HG02943 (cell line): ENCODE measurements at regions not wholly inside any gene's neighbourhood (a gene's known extent, or its start where the extent isn't known, plus 50 kb on each side); places are given as distances from the start of the nearest gene placed in this dataset.
"Not testable (repeated sequence)": the region's sequence is repeated elsewhere in the genome, so short reads cannot be mapped to it uniquely, and the experiment has no call there.

ENCODE experiments used
- ATAC-seq: cut with Tn5 transposase; IDR thresholded peaks from one replicate; pipeline ENCODE4 v1.9.1; 2021; ENCODE audit warnings: mild to moderate bottlenecking, low read depth, moderate library complexity; ENCODE audit not compliant: unreplicated experiment

DNA sequence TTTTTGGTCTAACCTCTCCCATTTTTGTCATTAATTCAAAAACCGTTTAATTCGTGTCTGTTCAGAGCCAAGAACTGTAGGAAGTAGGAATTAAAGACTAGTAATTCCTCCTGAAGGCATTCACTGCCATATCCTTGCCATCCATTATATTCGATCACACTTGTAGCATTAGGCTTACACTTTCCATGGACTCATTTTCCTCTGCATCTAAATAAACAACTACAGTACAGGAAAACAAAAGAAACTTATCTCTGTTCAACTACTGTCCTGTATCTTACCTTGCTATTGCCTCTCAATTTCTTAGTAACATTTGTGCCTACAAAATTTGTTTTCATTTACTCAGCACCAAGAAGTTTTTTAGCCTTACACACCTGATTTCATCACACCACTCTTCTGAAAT is 111.6 kb upstream of the SEMA3C start:
- ATAC-seq, result no peak

DNA sequence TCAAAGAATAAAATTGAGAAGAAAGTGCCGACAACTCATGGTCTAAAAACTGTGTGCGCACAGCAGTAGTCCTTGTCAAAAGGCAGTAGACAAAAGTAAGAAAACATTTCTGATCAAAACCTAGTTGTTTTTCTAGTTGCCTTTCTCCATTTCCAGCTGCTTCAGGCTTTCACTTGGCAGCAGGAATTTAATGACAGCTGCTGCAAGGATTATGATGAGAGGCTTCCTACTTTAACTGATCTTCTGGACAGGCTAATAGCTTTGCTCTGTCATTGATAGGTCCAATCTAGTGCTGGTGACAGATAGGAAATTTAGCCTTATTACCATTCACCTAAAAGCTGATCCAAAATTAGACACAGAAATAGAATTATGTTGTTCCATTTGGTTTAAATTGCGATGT is 110.7 kb upstream of the SEMA3C start:
- ATAC-seq, result no peak

DNA sequence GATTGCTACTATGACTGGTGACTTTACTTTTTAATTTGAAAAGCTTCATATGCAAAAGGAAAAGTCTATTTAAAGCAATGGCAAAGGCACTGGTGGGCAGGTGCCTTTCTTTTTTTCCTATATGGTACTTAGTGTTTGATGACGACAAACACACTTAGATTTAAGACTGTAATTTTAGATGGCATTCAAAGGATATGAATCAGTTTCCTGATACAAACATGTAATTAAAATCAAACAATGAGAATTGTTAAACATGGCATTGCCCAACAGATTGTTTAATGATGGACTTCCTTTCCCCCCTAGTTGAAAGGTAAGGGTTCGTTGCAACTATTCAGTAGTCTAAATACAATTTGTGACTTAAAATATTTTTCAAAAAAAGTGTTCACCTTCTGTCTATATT is 106.5 kb upstream of the SEMA3C start:
- ATAC-seq, result no peak

DNA sequence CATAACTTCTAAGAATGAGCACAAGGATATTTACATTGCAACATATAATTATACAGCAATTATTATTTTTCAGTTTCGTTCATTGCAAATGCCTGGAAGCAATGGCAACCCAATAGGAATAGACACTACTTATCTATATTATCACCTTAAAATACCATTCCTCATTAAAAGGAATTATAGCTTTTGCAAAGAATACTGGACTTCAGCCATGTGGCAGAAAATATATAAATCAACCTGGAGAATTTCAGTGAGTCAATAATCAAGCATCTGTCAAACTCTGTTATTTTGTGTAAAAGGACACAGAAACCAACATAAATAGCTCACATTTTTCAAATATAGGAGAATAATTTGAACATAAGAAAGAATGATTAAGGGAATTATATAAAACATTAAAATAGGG is 96.1 kb upstream of the SEMA3C start:
- no peak for ATAC-seq

DNA sequence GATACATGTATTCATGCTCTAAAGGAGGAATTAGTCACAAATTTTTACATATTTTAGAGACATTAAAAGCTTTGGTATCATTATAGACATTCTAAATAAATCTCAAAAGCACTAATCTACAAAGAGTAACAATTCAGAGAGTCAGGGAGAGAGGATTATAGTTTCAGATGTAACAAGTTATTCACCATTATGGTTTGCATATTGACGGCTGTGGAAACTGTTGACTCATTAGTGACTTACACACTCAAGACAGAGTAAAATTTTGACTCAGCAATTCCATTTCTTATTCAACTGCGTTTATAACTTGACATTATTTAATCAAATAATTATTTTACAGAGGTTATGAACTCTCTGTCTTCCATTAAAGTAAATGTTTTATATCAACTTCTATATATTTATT is 95.4 kb upstream of the SEMA3C start:
- ATAC-seq, result no peak

DNA sequence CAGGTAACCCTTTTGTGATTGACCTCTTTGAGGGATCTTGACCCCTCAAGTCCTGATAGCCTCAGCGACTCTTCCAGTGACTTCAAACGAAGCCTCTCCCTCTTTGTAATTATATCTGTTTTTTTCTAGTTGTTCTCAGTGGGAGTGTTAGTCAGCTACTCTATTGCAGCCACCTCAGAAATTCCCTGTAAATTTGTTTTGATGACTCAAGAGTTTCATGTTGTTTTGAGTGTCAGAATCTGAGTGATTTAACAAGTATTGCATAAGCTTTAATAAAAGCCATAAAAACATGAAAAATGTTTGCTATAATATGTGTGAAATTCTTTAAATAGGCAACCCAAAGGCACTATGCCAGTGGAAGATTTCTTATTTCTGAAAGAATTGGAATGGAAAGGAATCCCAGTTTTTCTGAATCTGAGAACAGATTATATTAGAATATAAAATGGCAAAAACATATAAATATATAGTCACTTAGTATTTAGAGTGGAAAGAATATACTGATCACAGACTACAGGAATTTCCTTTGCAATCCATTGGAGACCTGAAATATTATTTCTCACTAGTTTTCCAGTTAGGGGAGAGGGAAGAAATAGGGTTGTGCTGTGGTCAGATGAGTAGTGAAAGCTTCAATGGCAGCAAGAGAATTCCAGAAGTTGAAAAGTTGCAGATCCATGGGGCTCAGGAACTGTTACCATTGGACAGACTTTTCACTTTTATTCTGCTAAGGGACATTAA is 94.4 kb upstream of the SEMA3C start:
- ATAC-seq, result no peak

DNA sequence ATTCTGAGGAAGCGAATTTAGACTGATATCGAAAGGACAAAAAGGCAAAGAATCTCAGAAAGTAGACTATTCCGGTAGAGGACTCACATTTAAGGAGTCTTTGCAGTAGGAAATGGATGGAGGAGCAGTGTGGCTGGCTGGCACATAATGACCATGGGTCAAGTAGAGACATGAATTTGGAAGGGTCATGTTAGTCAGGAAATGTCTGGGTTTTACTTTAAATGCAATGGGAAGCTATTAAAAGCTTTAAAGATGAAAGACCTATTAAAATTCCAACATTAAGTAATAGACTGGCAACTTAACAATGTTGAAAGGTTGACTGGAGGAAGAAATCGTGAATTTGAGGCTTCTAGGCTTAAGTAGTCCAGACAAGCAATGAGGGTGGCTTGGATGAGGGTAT is 90.0 kb upstream of the SEMA3C start:
- ATAC-seq, result no peak

DNA sequence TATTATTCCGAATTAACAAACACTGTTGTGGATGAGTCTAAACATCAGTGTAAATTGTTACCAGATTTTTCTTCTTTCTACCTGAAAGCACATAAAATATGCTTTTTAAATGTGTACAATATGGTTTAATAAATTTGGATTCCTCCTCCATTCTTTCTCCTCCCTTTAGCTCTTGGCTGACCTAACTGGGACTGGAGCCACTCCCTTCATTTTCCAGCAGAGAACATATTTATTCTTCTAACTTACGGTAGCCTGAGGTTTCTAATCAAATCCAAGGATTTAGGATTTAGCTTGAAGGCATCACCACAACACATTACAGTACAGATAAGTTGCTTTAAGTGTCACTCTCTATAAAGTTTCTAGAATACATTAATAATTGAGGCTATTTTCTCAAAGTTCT is 88.2 kb upstream of the SEMA3C start:
- ATAC-seq, result no peak

DNA sequence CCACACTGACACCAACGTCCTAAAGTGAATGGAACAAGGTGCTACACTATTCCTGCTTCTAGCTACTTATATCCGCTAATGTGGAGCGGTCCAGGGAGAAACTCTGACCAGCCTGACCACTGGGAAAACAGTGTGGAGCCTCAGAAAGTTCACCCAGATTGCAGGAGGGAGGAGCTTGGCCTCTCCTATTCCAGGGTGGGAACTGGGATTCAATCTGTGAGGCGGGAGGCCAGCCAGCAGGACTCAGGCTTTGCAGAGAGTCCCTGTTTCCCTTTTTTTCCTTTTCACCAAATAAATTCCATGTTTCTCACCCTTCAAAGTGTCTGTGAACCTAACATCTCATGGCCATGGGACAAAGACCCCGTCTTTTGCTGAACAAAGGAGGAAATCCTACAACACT is 86.4 kb upstream of the SEMA3C start:
- no peak for ATAC-seq

DNA sequence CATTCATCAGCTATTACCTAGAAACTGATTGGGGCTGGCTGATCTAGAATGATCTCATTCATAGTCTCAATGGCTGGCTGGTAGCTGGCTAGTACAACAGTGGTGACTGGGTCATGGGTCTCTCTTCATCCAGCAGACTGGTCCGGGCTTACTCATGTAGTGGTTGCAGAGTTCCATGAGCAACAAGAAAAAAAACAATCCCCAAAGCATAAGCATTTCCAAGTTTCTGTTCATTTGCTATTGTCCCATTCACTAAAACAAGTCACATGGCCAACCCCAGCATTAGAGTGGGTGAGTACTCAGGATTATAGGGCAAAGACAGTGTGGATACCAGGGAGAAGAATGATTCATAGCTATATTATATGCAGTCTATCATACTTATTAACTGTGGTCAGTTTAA is 85.2 kb upstream of the SEMA3C start:
- no peak for ATAC-seq

DNA sequence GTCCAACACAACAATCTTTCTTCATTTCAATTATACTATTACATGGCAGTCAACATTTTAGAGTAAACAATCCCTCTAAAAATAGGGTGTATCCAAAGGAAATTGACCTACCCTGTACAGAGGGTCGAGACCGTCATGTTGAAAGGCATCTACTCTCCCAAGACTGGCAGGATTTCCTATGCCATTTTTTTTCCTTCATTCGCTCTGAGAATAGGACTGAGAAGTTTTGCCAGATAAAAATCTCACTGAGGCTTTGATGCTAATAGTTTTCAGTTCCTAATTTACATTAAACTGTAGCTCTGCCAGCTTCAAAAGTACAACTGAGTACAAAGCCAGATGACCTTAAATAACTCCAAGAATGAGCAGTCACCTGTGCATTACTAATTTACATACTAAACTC is 84.5 kb upstream of the SEMA3C start:
- ATAC-seq, result no peak

DNA sequence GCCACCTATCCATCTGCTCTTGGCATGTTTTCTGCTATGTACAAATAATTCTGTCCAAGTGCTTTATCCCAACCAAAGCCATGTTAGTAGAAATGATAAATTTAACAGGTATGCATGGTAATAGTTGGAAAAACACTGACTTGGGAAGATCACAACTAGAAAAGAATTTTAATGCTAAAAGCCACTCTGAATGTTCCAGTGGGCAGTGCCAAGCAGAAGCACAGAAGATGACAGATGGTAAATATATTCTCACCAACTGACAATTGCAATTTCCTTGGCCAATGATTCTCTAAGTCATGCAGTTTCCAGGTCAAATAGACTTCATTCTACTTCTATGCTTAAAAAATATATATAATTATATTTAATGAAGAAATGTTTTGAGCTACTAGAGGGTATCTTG is 83.6 kb upstream of the SEMA3C start:
- ATAC-seq, result no peak

DNA sequence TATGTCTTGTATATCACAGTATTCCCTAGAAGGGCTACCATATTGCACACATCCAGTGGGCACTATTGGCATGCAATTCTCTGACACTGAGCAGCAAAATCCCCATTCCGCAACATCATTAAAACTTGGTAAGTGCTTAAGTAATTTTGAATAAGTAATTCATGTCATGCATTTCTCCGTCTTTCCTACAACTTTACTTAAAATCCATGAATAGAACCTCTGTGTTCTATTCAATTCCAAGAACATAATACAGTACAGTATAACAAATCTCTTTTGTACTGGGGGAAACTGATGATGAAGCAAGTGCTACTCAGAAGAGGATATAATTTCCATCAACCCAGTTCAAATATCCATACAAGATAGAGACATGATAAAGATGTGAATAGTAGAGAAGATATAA is 80.9 kb upstream of the SEMA3C start:
- ATAC-seq, result no peak

DNA sequence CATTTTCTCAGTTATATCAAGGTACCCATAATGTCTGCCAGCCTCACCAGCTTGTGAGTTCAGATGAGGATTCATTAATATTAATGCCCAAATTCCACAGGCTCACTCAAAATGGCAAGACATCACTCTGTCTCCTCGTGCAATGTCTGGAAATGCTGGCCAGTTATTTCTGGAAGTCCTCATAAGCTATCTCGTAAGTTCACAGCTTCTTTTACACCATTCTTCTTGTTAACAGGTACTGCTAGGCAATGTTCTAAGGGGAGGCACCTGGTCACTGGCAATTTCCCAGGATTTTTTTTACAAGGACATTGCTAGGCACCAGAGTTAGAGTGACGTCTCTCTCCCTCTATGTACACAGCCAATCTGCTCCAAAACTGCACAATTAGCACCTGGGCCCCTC is 80.2 kb upstream of the SEMA3C start:
- ATAC-seq, result no peak

DNA sequence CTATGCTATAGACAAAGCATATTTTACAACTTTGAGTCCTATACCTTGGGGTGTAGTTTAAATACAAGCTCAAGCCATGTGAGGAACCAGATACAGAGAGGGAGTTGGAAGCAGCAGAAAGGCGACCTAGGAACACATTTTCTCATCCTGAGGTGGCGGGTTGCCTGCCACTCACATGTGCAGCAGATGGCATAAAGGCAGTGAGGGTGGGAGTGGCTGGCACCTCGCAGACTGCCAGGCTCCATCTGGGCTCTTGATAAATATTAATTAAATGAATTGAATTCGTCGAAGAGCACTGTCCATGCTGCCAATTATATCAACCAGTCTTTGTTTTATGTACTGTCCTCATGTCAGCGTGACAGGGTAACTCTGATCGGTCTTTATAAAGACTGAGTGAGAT is 79.0 kb upstream of the SEMA3C start:
- ATAC-seq, result no peak

DNA sequence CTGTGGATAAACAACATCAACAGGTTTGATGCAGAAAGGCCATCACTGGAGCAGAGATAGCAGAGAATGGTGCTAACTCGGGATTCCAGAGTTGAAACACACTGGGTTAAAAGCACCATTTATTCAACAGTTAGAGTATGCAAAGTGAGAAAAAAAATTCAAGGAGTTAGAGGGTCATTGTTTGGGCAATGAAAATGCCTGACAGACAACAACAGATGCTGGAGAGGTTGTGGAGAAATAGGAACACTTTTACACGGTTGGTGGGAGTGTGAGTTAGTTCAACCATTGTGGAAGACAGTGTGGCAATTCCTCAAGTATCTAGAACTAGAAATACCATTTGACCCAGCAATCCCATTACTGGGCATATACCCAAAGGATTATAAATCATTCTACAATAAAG is 77.4 kb upstream of the SEMA3C start:
- ATAC-seq, result not testable (repeated sequence)

DNA sequence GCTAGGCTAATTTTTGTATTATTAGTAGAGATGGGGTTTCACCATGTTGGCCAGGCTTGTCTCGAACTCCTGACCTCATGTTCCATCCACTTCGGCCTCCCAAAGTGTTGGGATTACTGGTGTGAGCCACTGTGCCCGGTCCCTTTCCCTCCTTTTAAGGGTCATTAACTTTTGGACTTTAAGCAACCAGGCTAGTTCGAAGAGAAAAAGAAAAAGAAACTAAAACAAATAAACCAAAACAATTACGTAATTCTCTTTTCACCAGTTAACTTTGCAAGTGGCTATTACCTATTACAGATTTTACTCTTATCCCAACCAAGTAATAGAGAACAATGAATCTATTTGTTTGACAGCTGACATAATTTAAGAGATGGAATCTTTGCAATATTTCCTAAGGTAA is 72.8 kb upstream of the SEMA3C start:
- no peak for ATAC-seq

DNA sequence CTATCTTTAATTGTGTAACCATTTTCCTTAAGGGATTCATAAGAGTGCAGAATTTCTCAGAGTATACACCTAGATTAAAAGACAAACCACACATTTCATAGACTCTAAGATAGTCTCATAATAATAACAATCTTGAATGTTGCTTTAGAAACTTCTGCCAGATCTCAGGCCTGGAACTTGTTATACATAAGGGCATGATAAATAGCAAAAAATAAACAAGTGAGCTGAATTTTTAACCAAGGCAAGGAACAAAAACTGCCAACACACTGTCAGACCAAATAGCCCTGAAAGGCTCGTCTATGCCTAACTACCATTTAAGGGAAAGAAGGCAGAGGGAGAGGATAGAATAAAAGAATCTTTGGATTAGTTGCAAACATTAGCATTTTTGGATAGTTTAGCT is 65.8 kb upstream of the SEMA3C start:
- ATAC-seq, result no peak

DNA sequence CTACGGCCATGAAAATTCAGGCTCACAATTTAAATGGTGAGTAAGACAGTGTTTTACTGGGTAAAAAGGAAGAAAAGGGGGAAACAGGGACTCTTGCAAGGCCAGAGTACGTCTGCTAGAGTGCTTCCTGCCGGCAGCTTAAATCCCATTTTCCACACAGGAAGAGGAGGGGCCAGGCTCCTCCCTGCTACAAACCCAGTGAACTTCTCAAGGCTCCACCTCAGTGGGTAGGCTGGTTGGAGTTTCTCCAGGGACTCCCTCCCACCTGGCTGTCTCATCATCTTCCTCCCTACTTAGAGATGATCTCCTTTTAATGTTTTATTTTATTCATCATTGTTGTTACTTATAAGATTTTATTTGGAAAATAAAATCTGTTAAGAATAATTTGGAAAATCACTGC is 62.6 kb upstream of the SEMA3C start:
- ATAC-seq, result no peak

DNA sequence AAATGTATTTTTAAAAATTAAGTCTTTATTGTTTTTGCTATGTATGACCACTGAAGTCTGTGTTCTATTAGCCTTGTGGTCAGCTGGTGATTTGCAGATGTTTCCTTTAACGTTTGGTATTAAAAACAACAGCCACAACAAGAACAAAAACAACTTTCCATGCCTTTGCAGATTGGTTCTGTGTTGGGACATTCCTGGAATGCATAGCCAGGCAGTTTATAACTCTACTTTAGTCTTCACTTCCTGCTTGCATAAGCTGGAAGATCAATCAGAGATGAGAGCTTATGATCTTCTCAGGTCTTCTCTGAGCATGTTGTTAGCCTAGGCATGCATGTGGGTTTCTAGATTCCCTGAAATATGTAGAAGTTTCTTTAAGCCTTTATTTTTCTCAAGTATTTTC is 58.9 kb upstream of the SEMA3C start:
- no peak for ATAC-seq

DNA sequence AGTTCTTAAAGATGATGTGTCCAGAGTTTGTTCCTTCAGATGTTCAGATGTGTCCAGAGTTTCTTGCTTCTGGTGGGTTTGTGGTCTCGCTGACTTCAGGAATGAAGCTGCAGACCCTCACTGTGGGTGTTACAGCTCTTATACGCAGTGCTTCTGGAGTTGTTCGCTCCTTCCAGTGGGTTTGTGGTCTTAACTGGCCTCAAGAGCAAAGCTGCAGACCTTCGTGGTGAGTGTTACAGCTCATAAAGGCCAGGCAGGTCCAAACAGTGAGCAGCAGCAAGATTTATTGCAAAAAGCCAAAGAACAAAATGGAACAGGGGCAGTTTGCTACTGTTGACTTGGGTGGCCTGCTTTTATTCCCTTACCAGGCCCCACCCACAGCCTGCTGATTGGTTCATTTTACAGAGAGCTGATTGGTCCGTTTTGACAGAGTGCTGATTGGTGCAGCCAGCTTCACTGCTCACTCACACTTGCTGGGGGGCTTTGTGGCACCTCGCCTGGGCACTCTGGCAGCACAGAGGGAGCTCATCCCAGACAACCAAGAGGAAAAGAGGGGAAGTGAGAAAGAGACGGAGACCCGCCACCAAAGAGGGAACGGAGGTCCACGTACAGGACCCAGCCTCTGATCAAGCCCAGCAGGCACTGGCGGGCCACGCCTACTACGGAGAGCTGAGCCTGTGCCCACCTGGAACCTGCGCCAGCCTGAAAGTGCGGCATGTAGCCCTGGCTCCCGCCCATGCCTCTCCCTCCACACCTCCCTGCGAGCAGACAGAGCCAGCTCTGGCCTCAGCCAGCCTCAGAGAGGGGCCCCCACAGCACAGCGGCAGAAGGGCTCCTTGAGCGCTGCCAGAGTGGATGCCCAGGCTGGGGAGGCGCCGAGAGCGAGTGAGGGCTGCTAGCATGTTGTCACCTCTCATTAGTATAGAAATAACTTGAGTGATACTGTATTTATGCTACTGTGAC is 55.8 kb upstream of the SEMA3C start:
- ATAC-seq, result no peak

DNA sequence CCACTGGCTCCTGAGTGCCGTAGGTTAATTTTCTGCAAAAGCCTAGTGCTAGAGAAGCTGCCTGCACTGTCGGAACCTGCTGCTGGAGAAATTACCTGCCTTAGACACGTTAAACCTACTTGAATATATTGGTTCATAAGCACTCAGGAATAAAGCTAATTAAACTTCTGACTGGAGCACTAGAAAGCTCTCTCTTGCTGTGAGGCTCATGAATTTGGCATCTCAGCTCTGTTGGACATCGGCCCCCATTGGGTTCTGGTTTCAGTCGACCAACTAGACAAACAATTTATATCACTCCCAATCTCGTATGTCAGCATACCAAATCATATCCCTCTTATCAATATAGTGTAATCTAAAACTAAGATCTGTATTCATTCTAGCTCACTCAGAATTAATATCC is 52.4 kb upstream of the SEMA3C start:
- ATAC-seq, result no peak
